NCI-H1092 treated with DMSO at 0.1 percent for 48 hours (cell line): ENCODE measurements at regions not wholly inside any gene's neighbourhood (a gene's known extent, or its start where the extent isn't known, plus 50 kb on each side); places are given as distances from the start of the nearest gene placed in this dataset.
"Not testable (repeated sequence)": the region's sequence is repeated elsewhere in the genome, so short reads cannot be mapped to it uniquely, and the experiment has no call there.

Source experiments
- DNase-seq: peaks from one replicate; lab custom pipeline; 2025; lab: John Stamatoyannopoulos, UW

GRCh38 chr16:29328528-29328927 lies 78.0 kb downstream of the NPIPB11 start:
- DNase-seq = not testable (repeated sequence)

GRCh38 chr16:29327631-29328408 lies 78.7 kb downstream of the NPIPB11 start:
- DNase-seq = not testable (repeated sequence)

- not testable (repeated sequence) for DNase-seq
Measured at GRCh38 chr16:29326164-29327125, 80.1 kb downstream of the NPIPB11 start.

GRCh38 chr16:29323725-29324124 lies 82.8 kb downstream of the NPIPB11 start:
- DNase-seq = not testable (repeated sequence)

- no peak for DNase-seq
Measured at GRCh38 chr16:29321585-29321984, 84.9 kb downstream of the NPIPB11 start.

GRCh38 chr16:29321000-29321393 lies 85.5 kb downstream of the NPIPB11 start:
- DNase-seq = no peak

- no peak for DNase-seq
Measured at GRCh38 chr16:29320274-29320999, 86.1 kb downstream of the NPIPB11 start.

GRCh38 chr16:29319726-29320125 lies 86.8 kb downstream of the NPIPB11 start:
- DNase-seq = no peak

- DNase-seq = not testable (repeated sequence)
Measured at GRCh38 chr16:29318561-29318968, 87.9 kb downstream of the NPIPB11 start.

- DNase-seq = no peak
Measured at GRCh38 chr16:29318037-29318436, 88.5 kb downstream of the NPIPB11 start.

- DNase-seq = no peak
Measured at GRCh38 chr16:29317269-29317668, 89.2 kb downstream of the NPIPB11 start.

GRCh38 chr16:29316761-29317183 lies 89.7 kb downstream of the NPIPB11 start:
- DNase-seq = no peak

- DNase-seq = peak; percentile 4
Measured at GRCh38 chr16:29315916-29316517, 90.5 kb downstream of the NPIPB11 start.

GRCh38 chr16:29315046-29315445 lies 91.5 kb downstream of the NPIPB11 start:
- no peak for DNase-seq

GRCh38 chr16:29314292-29314934 lies 92.1 kb downstream of the NPIPB11 start:
- DNase-seq = no peak

GRCh38 chr16:29313559-29314048 lies 92.9 kb downstream of the NPIPB11 start:
- no peak for DNase-seq

- peak; percentile 4 for DNase-seq
Measured at GRCh38 chr16:29312835-29313558, 93.5 kb downstream of the NPIPB11 start.

GRCh38 chr16:29312345-29312675 lies 94.2 kb downstream of the NPIPB11 start:
- DNase-seq = not testable (repeated sequence)

- no peak for DNase-seq
Measured at GRCh38 chr16:29311461-29312344, 94.8 kb downstream of the NPIPB11 start.
